RWPE2 (cell line): ENCODE measurements at regions not wholly inside any gene's neighbourhood (a gene's known extent, or its start where the extent isn't known, plus 50 kb on each side); places are given as distances from the start of the nearest gene placed in this dataset.

Source experiments
- ATAC-seq: fragments of 200-7000 bp; cut with Tn5 transposase; 3 replicates; pipeline ENCODE4 v1.9.1; 2021; ENCODE audit warnings: low read depth
- DNase-seq: peaks from one replicate; pipeline ENCODE4 v3.0.0-alpha.2; 2020; ENCODE audit warnings: low spot score
- H3K27ac ChIP-seq: fragments of 450-650 bp; 2 replicates; pipeline ENCODE4 v1.5.1; 2017; ENCODE audit warnings: mild to moderate bottlenecking; ENCODE audit not compliant: poor library complexity, severe bottlenecking
- H3K27me3 ChIP-seq: fragments of 250-450 bp; sonication (Bioruptor Pico); 2 replicates; pipeline ENCODE4 v1.5.1; 2021; ENCODE audit warnings: mild to moderate bottlenecking, moderate library complexity; ENCODE audit not compliant: insufficient read depth, poor library complexity, severe bottlenecking
- H3K36me3 ChIP-seq: fragments of 250-450 bp; sonication (Bioruptor Pico); 2 replicates; pipeline ENCODE4 v1.5.1; 2020; ENCODE audit warnings: low read depth, mild to moderate bottlenecking, moderate library complexity
- H3K4me1 ChIP-seq: fragments of 250-450 bp; sonication (Bioruptor Pico); 2 replicates; pipeline ENCODE4 v1.5.1; 2021; ENCODE audit warnings: mild to moderate bottlenecking, moderate library complexity; ENCODE audit not compliant: insufficient read depth, poor library complexity, severe bottlenecking
- H3K4me3 ChIP-seq: fragments of 250-450 bp; sonication (Bioruptor Pico); 2 replicates; pipeline ENCODE4 v1.5.1; 2021; ENCODE audit warnings: mild to moderate bottlenecking, moderate library complexity; ENCODE audit not compliant: severe bottlenecking
- H3K9me3 ChIP-seq: fragments of 250-450 bp; sonication (Bioruptor Pico); 2 replicates; pipeline ENCODE4 v1.5.1; 2021; ENCODE audit warnings: mild to moderate bottlenecking, moderate library complexity; ENCODE audit not compliant: severe bottlenecking
- CTCF ChIP-seq: fragments of 450-650 bp; IDR thresholded peaks from one replicate; pipeline ENCODE4 v1.5.1; 2017; ENCODE audit warnings: mild to moderate bottlenecking, moderate library complexity; ENCODE audit not compliant: poor library complexity, severe bottlenecking

- ATAC-seq = no peak
- TF ChIP-seq CTCF = no peak
Measured at GRCh38 chr18:41724195-41724594, 230.8 kb upstream of the PIK3C3 start.

DNA sequence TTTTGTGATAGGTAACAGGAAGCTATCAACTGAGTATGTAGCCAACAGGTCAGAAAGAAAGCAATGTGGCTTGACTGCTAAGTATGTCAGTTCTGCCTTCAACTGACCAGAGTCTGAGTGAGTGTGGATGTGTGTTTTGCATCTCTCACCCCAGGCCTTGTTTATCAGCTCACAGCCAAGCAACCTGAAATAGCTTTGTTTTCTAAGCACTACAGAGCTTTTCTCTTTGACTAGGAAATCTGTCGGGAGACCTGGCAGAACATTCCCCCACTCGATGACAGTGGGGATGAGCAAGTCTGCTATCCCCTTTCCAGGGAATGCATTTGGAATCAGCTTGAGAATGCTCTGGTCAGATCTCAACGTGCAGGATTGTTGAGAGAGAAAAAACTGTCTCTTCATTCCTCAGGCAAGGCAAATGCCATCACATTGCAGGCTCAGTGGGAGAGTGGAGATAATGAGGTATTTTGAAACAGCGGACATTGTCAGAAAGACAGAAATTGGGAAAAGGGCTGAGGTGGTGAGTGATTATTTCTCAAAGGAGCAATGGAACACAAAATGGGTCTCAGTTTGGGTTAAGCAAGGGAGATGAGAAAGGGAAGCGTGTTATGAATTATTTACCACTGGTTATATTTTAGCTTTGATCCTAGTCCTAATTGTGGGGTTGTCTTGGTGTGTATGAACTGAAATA lies 233.8 kb upstream of the PIK3C3 start:
- Histone ChIP-seq H3K27me3 (no peaks in the 10 kb centered on the region), H3K27ac (no peak overlapping the region), H3K4me3 (no peak overlapping the region), H3K36me3 (no peaks in the 10 kb centered on the region), H3K4me1 (no peaks in the 10 kb centered on the region), H3K9me3 (no peaks in the 10 kb centered on the region)
- DNase-seq (no peak), ATAC-seq (no peak)
- TF ChIP-seq CTCF = no peak

More at GRCh38 chr18:41724195-41724594, 230.8 kb upstream of the PIK3C3 start:
- Histone ChIP-seq H3K36me3 (no peaks in the 10 kb centered on the region), H3K4me3 (no peak overlapping the region), H3K4me1 (no peaks in the 10 kb centered on the region), H3K27me3 (no peaks in the 10 kb centered on the region), H3K27ac (no peak overlapping the region), H3K9me3 (no peaks in the 10 kb centered on the region)
- DNase-seq = no peak

- Histone ChIP-seq H3K4me3 (no peak overlapping the region), H3K27ac (no peak overlapping the region), H3K9me3 (no peaks in the 10 kb centered on the region), H3K27me3 (no peaks in the 10 kb centered on the region), H3K36me3 (no peaks in the 10 kb centered on the region), H3K4me1 (no peaks in the 10 kb centered on the region)
- ATAC-seq (no peak), DNase-seq (no peak)
- TF ChIP-seq CTCF = no peak
Measured at GRCh38 chr18:41720226-41720625, 234.8 kb upstream of the PIK3C3 start.

DNA sequence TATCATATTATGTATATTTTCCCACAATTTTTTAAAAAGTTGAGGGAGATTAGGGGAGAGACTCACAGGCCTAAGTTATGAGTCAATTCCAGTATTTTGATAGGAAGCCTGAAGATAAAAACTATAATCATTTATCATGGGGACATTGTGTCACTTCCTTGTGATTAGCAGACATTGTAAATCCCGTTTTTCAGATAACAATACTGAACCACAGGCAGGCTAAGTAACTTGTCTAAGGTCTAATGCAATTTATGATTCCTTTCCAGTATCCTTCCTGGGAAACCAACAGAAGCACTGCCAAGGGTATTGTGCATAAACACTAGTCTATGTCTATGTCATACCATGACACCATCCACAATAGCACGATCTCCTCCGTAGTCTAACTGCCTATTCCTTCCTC lies 235.2 kb upstream of the PIK3C3 start:
- Histone ChIP-seq H3K36me3 (no peaks in the 10 kb centered on the region), H3K4me3 (no peak overlapping the region), H3K27ac (no peak overlapping the region), H3K9me3 (no peaks in the 10 kb centered on the region), H3K4me1 (no peaks in the 10 kb centered on the region), H3K27me3 (no peaks in the 10 kb centered on the region)
- no peak for TF ChIP-seq CTCF
- no peak for ATAC-seq
- no peak for DNase-seq

- Histone ChIP-seq H3K27ac (no peak overlapping the region), H3K4me1 (no peaks in the 10 kb centered on the region), H3K27me3 (no peaks in the 10 kb centered on the region), H3K4me3 (no peak overlapping the region), H3K9me3 (no peaks in the 10 kb centered on the region), H3K36me3 (no peaks in the 10 kb centered on the region)
- no peak for ATAC-seq
- DNase-seq = no peak
- TF ChIP-seq CTCF = no peak
Measured at GRCh38 chr18:41714872-41715271, 240.2 kb upstream of the PIK3C3 start.
